WTC11 (cell line): ENCODE measurements at regions not wholly inside any gene's neighbourhood (a gene's known extent, or its start where the extent isn't known, plus 50 kb on each side); places are given as distances from the start of the nearest gene placed in this dataset.

Source experiments
- ATAC-seq: fragments of 200-7000 bp; cut with Tn5 transposase; 2 replicates; pipeline ENCODE4 v1.10.0; 2021; ENCODE audit warnings: mild to moderate bottlenecking, moderate library complexity
- CTCF ChIA-PET: fragments of 300-600 bp; sonication (Branson Sonifier 250); formaldehyde crosslinking; loops from one replicate; lab custom pipeline; 2021; ENCODE audit warnings: antibody characterized with exemption; lab: Charles Lee
- POLR2A ChIA-PET: fragments of 350-600 bp; sonication (Branson Sonifier 250); formaldehyde crosslinking; loops from one replicate; lab custom pipeline; 2021; ENCODE audit warnings: antibody characterized with exemption; lab: Charles Lee
- DNase-seq: peaks from one replicate; pipeline ENCODE4 v3.0.0; 2021; ENCODE audit warnings: low spot score
- H3K27ac Mint-ChIP-seq: 2 replicates; pipeline ENCODE4 v1.8.0; 2021; ENCODE audit warnings: mixed read lengths
- H3K27me3 Mint-ChIP-seq: 2 replicates; pipeline ENCODE4 v1.8.0; 2021; ENCODE audit warnings: low read depth, mild to moderate bottlenecking, moderate library complexity, mixed read lengths
- H3K36me3 Mint-ChIP-seq: 2 replicates; pipeline ENCODE4 v1.8.0; 2021; ENCODE audit warnings: mixed read lengths
- H3K4me1 Mint-ChIP-seq: 2 replicates; pipeline ENCODE4 v1.8.0; 2022; ENCODE audit warnings: mixed read lengths
- H3K4me3 Mint-ChIP-seq: 2 replicates; pipeline ENCODE4 v1.8.0; 2021; ENCODE audit warnings: mild to moderate bottlenecking, moderate library complexity, mixed read lengths
- H3K9me3 Mint-ChIP-seq: 2 replicates; pipeline ENCODE4 v1.8.0; 2021; ENCODE audit warnings: mixed read lengths
- AFF4 ChIP-seq: sonication (generic); formaldehyde crosslinking; IDR thresholded peaks from 2 replicates; pipeline ENCODE4 v1.8.1; 2023; ENCODE audit warnings: mild to moderate bottlenecking, missing genetic modification reagents, borderline replicate concordance
- ATF1 ChIP-seq: sonication (generic); formaldehyde crosslinking; IDR thresholded peaks from 2 replicates; pipeline ENCODE4 v1.8.1; 2023; ENCODE audit warnings: mild to moderate bottlenecking, moderate library complexity, missing genetic modification reagents
- ATF2 ChIP-seq: sonication (generic); formaldehyde crosslinking; IDR thresholded peaks from 2 replicates; pipeline ENCODE4 v1.8.1; 2022; ENCODE audit warnings: low read depth, missing genetic modification reagents, borderline replicate concordance
- ATF3 ChIP-seq: sonication (generic); formaldehyde crosslinking; conservative IDR thresholded peaks from 2 replicates; pipeline ENCODE4 v1.8.1; 2022; ENCODE audit warnings: mild to moderate bottlenecking, missing genetic modification reagents
- ATF6 ChIP-seq: sonication (generic); formaldehyde crosslinking; IDR thresholded peaks from 2 replicates; pipeline ENCODE4 v1.8.1; 2023; ENCODE audit warnings: mild to moderate bottlenecking, missing genetic modification reagents
- CREB1 ChIP-seq: sonication (generic); formaldehyde crosslinking; IDR thresholded peaks from 2 replicates; pipeline ENCODE4 v1.8.0; 2023; ENCODE audit warnings: mild to moderate bottlenecking, missing genetic modification reagents
- CREM ChIP-seq: sonication (generic); formaldehyde crosslinking; IDR thresholded peaks from 2 replicates; pipeline ENCODE4 v1.8.1; 2022; ENCODE audit warnings: mild to moderate bottlenecking, missing genetic modification reagents, moderate library complexity
- ESRRA ChIP-seq: sonication (generic); formaldehyde crosslinking; IDR thresholded peaks from 2 replicates; pipeline ENCODE4 v1.8.1; 2022; ENCODE audit warnings: mild to moderate bottlenecking, missing genetic modification reagents, borderline replicate concordance
- ETV6 ChIP-seq: sonication (generic); formaldehyde crosslinking; IDR thresholded peaks from 2 replicates; pipeline ENCODE4 v1.8.1; 2022; ENCODE audit warnings: mild to moderate bottlenecking, missing genetic modification reagents
- HMGA2 ChIP-seq: fragments of 250-450 bp; sonication (Bioruptor Pico); IDR thresholded peaks from 2 replicates; pipeline ENCODE4 v1.4.0; 2021; ENCODE audit warnings: mild to moderate bottlenecking, moderate library complexity
- JUN ChIP-seq: sonication (generic); formaldehyde crosslinking; IDR thresholded peaks from 2 replicates; pipeline ENCODE4 v1.8.0; 2023; ENCODE audit warnings: mild to moderate bottlenecking, missing genetic modification reagents
- KAT7 ChIP-seq: sonication (generic); formaldehyde crosslinking; IDR thresholded peaks from 2 replicates; pipeline ENCODE4 v1.8.1; 2023; ENCODE audit warnings: missing genetic modification reagents, mild to moderate bottlenecking, borderline replicate concordance
- MYBL2 ChIP-seq: sonication (generic); formaldehyde crosslinking; IDR thresholded peaks from 2 replicates; pipeline ENCODE4 v1.8.1; 2023; ENCODE audit warnings: mild to moderate bottlenecking, moderate library complexity, missing genetic modification reagents
- PRRX2 ChIP-seq: fragments of 250-450 bp; sonication (Bioruptor Pico); IDR thresholded peaks from 2 replicates; pipeline ENCODE4 v1.8.0; 2021; ENCODE audit warnings: mild to moderate bottlenecking
- SMAD3 ChIP-seq: sonication (generic); formaldehyde crosslinking; IDR thresholded peaks from 2 replicates; pipeline ENCODE4 v1.8.0; 2022; ENCODE audit warnings: missing genetic modification reagents, mild to moderate bottlenecking, borderline replicate concordance
- TCF7 ChIP-seq: sonication (generic); formaldehyde crosslinking; IDR thresholded peaks from 2 replicates; pipeline ENCODE4 v1.8.0; 2022; ENCODE audit warnings: mild to moderate bottlenecking, low read depth, missing genetic modification reagents, moderate library complexity
- TP53 ChIP-seq: sonication (generic); formaldehyde crosslinking; IDR thresholded peaks from 2 replicates; pipeline ENCODE4 v1.8.1; 2023; ENCODE audit warnings: mild to moderate bottlenecking, missing genetic modification reagents
- USF1 ChIP-seq: sonication (generic); formaldehyde crosslinking; IDR thresholded peaks from 2 replicates; pipeline ENCODE4 v1.8.0; 2022; ENCODE audit warnings: mild to moderate bottlenecking, missing genetic modification reagents
- ZNF232 ChIP-seq: sonication (generic); formaldehyde crosslinking; IDR thresholded peaks from 2 replicates; pipeline ENCODE4 v1.8.0; 2022; ENCODE audit warnings: mild to moderate bottlenecking, missing genetic modification reagents
- ZNF263 ChIP-seq: sonication (generic); formaldehyde crosslinking; IDR thresholded peaks from 2 replicates; pipeline ENCODE4 v1.8.1; 2022; ENCODE audit warnings: low read depth, mild to moderate bottlenecking, moderate library complexity, missing genetic modification reagents
- ZNF423 ChIP-seq: fragments of 250-450 bp; sonication (Bioruptor Pico); IDR thresholded peaks from 2 replicates; pipeline ENCODE4 v2.1.2; 2022; ENCODE audit warnings: mild to moderate bottlenecking, moderate library complexity
- ZNF425 ChIP-seq: fragments of 250-450 bp; sonication (Bioruptor Pico); conservative IDR thresholded peaks from 2 replicates; pipeline ENCODE4 v1.9.0; 2021; ENCODE audit warnings: mild to moderate bottlenecking

- TF ChIP-seq MYBL2 (no peak), ATF6 (no peak), PRRX2 (CRISPR knock-in tag) (no peak), ZNF423 (CRISPR knock-in tag) (no peak), TP53 (CRISPR knock-in tag) (no peak), ZNF232 (CRISPR knock-in tag) (no peak), JUN (CRISPR knock-in tag) (no peak), CREB1 (no peak), ATF2 (CRISPR knock-in tag) (no peak), KAT7 (CRISPR knock-in tag) (no peak)
Measured at GRCh38 chr4:14919785-14920184, 82.5 kb upstream of the CPEB2 start (continued).

- peaks cover 8% of the 10 kb centered on the region; the same call in 1 of the 2 replicates for H3K9me3 Mint-ChIP-seq
- no peaks in the 10 kb centered on the region for H3K27me3 Mint-ChIP-seq
- H3K27ac Mint-ChIP-seq, result no peak overlapping the region
- no peak for DNase-seq
- TF ChIP-seq ZNF425, result no peak
- no peak overlapping the region for H3K4me3 Mint-ChIP-seq
- ChIA-PET POLR2A (no interaction called here), CTCF (no interaction called here)
- H3K4me1 Mint-ChIP-seq, result no peaks in the 10 kb centered on the region
- H3K36me3 Mint-ChIP-seq, result no peaks in the 10 kb centered on the region
- no peak for ATAC-seq
Measured at GRCh38 chr4:14920237-14920636, 82.0 kb upstream of the CPEB2 start.

- ChIA-PET POLR2A (no interaction called here), CTCF (no interaction called here)
- no peaks in the 10 kb centered on the region for H3K4me1 Mint-ChIP-seq
- H3K9me3 Mint-ChIP-seq, result peaks cover 7% of the 10 kb centered on the region; the same call in 1 of the 2 replicates
- H3K36me3 Mint-ChIP-seq, result no peaks in the 10 kb centered on the region
- DNase-seq, result no peak
- no peak overlapping the region for H3K4me3 Mint-ChIP-seq
- H3K27ac Mint-ChIP-seq, result no peak overlapping the region
- ATAC-seq, result no peak
- no peaks in the 10 kb centered on the region for H3K27me3 Mint-ChIP-seq
- TF ChIP-seq ZNF263 (CRISPR knock-in tag) (no peak), ATF6 (no peak), CREM (no peak), AFF4 (CRISPR knock-in tag) (no peak), ESRRA (CRISPR knock-in tag) (no peak), ETV6 (no peak), SMAD3 (CRISPR knock-in tag) (no peak), ATF3 (no peak), HMGA2 (CRISPR knock-in tag) (no peak), TCF7 (CRISPR knock-in tag) (no peak), USF1 (CRISPR knock-in tag) (no peak), ATF1 (CRISPR knock-in tag) (no peak)
Measured at GRCh38 chr4:14920759-14921320, 81.4 kb upstream of the CPEB2 start.
